Left kidney (tissue), 1 donor: ENCODE measurements at regions not wholly inside any gene's neighbourhood (a gene's known extent, or its start where the extent isn't known, plus 50 kb on each side); places are given as distances from the start of the nearest gene placed in this dataset.

ENCODE experiments used
- DNase-seq: peaks from one replicate; pipeline ENCODE4 v3.0.0-alpha.2; 2013

- DNase-seq = no peak
These were observed 202.7 kb upstream of the PRICKLE1 start for GRCh38 chr12:42792265-42792664.

- DNase-seq = no peak
These were observed 201.9 kb upstream of the PRICKLE1 start for GRCh38 chr12:42791399-42791798.

GRCh38 chr12:42790761-42791151, 201.2 kb upstream of the PRICKLE1 start:
- no peak for DNase-seq

GRCh38 chr12:42789808-42790760, 200.5 kb upstream of the PRICKLE1 start:
- DNase-seq = no peak

GRCh38 chr12:42786400-42787148, 197.0 kb upstream of the PRICKLE1 start:
- DNase-seq = no peak

- DNase-seq = no peak
These were observed 196.4 kb upstream of the PRICKLE1 start for GRCh38 chr12:42785944-42786343.

- DNase-seq = no peak
These were observed 191.1 kb upstream of the PRICKLE1 start for GRCh38 chr12:42780671-42781070.

GRCh38 chr12:42779186-42779859, 189.8 kb upstream of the PRICKLE1 start:
- no peak for DNase-seq

GRCh38 chr12:42776396-42776795, 186.8 kb upstream of the PRICKLE1 start:
- DNase-seq = no peak

GRCh38 chr12:42774238-42774637, 184.7 kb upstream of the PRICKLE1 start:
- DNase-seq = no peak

- DNase-seq = no peak
These were observed 180.7 kb upstream of the PRICKLE1 start for GRCh38 chr12:42770261-42770660.

- no peak for DNase-seq
These were observed 179.9 kb upstream of the PRICKLE1 start for GRCh38 chr12:42769455-42769854.

- no peak for DNase-seq
These were observed 178.5 kb upstream of the PRICKLE1 start for GRCh38 chr12:42767998-42768397.

GRCh38 chr12:42767326-42767954, 177.9 kb upstream of the PRICKLE1 start:
- DNase-seq = no peak

GRCh38 chr12:42766754-42767153, 177.2 kb upstream of the PRICKLE1 start:
- DNase-seq = no peak

- DNase-seq = no peak
These were observed 176.5 kb upstream of the PRICKLE1 start for GRCh38 chr12:42766026-42766425.

- no peak for DNase-seq
These were observed 174.1 kb upstream of the PRICKLE1 start for GRCh38 chr12:42763682-42764081.

- no peak for DNase-seq
These were observed 172.9 kb upstream of the PRICKLE1 start for GRCh38 chr12:42762395-42762925.

GRCh38 chr12:42761601-42762350, 172.2 kb upstream of the PRICKLE1 start:
- DNase-seq = no peak

- no peak for DNase-seq
These were observed 171.5 kb upstream of the PRICKLE1 start for GRCh38 chr12:42761086-42761485.

- DNase-seq = no peak
These were observed 171.0 kb upstream of the PRICKLE1 start for GRCh38 chr12:42760550-42760949.
